ENCODE measurements at regions not wholly inside any gene's neighbourhood (a gene's known extent, or its start where the extent isn't known, plus 50 kb on each side); places are given as distances from the start of the nearest gene placed in this dataset.
"Not testable (repeated sequence)": the region's sequence is repeated elsewhere in the genome, so short reads cannot be mapped to it uniquely, and the experiment has no call there.

DNA sequence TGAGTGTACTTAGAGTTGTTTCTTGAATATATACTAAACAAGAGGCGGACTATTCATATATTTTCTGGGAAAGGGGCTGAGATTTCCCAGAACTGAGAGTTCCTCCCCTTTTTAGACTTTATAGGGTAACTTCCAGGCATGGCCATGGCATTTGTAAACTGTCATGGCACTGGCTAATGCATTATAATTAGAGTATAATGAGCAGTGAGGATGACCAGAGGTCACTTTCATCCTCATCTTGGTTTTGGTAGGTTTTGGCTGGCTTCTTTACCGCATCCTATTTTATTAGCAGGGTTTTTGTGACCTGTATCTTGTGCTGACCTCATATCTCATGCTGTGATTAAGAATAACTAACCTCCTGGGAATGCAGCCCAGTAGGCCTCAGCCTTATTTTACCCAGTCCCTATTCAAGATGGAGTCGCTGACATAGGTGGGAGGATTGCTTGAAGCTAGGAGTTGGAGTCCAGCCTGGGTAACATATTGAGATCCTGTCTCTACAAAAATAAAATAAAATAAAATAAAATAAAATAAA, 91.4 kb downstream of the MOBP start:
- Histone ChIP-seq H3K27ac (ENCODE audit: low read depth in 1 of 3, low read length in 2 of 3) (no peak overlapping the region), H3K36me3 (ENCODE audit: control insufficient read depth in 3 of 3, insufficient read depth in 2 of 3, low read depth in 1 of 3, low read length in 3 of 3) (no peaks in the 10 kb centered on the region), H3K9me3 (ENCODE audit: control insufficient read depth in 2 of 2, insufficient read depth in 1 of 2, low read depth in 1 of 2, low read length in 1 of 2) (no peaks in the 10 kb centered on the region), H3K4me1 (ENCODE audit: control insufficient read depth in 3 of 3, insufficient read depth in 2 of 3, low read depth in 1 of 3, low read length in 2 of 3) (no peaks in the 10 kb centered on the region), H3K4me3 (ENCODE audit: low read depth in 1 of 3, low read length in 3 of 3) (no peak overlapping the region), H3K27me3 (ENCODE audit: control insufficient read depth in 3 of 3, insufficient read depth in 3 of 3, low read length in 3 of 3) (no peaks in the 10 kb centered on the region)
- WGBS, 3 donors, result 88 to 92% (median 91%) methylated on average over 3 of the region's 3 CpGs
- no peak for DNase-seq
- no peak for FAIRE-seq

GRCh38 chr3:39559543-39559942, 92.1 kb downstream of the MOBP start:
- Histone ChIP-seq H3K4me1 (ENCODE audit: control insufficient read depth in 3 of 3, insufficient read depth in 2 of 3, low read depth in 1 of 3, low read length in 2 of 3) (no peaks in the 10 kb centered on the region), H3K36me3 (ENCODE audit: control insufficient read depth in 3 of 3, insufficient read depth in 2 of 3, low read depth in 1 of 3, low read length in 3 of 3) (no peaks in the 10 kb centered on the region), H3K27ac (ENCODE audit: low read depth in 1 of 3, low read length in 2 of 3) (no peak overlapping the region), H3K27me3 (ENCODE audit: control insufficient read depth in 3 of 3, insufficient read depth in 3 of 3, low read length in 3 of 3) (no peaks in the 10 kb centered on the region), H3K4me3 (ENCODE audit: low read depth in 1 of 3, low read length in 3 of 3) (no peak overlapping the region), H3K9me3 (ENCODE audit: control insufficient read depth in 2 of 2, insufficient read depth in 1 of 2, low read depth in 1 of 2, low read length in 1 of 2) (no peaks in the 10 kb centered on the region)
- DNase-seq, result no peak
- FAIRE-seq, result no peak

DNA sequence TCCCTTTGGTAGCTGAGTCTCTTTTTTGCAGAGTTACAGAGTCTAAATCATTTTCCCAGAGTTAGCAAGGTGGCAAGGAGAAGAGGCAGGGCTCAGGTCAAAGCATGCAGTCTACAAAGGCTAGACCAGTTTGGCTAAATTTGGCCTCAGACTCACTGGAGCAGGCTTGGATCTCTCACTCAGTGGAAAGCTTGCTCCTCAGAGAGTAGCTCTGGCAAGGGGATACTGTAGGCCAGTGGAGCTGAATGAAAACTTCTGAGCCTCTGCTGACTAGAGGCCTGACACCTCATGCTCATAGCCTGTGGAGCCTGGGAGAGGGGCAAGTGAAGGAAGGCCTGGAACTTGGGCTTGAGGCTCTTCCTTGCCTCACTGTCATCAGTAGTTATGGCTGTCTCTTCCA, 101.0 kb downstream of the MOBP start:
- no peaks in the 10 kb centered on the region for H3K36me3 ChIP-seq (ENCODE audit: control insufficient read depth in 3 of 3, insufficient read depth in 2 of 3, low read depth in 1 of 3, low read length in 3 of 3)
- no peak for FAIRE-seq

DNA sequence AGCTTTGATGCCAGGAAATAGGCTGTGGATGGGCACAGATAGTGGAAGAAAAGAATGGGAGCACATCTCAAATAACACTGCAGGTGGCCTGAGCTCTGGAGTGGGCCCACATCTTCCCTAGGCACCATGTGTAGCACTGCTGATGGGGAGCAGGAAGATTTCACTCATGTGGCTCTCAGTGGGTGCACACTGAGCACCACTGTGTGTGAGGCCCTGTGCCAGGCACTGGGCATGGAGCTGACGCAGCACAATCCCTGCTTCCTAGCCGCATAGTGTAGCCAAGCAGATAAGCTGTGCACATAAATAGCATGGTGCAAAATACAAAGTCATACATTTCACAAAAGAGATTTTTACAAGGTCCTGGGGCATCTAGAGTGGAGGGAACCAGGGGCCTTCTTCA, 101.6 kb downstream of the MOBP start:
- WGBS, 3 donors, result 65 to 91% (median 77%) methylated on average over 2 of the region's 2 CpGs
- no peaks in the 10 kb centered on the region for H3K36me3 ChIP-seq (ENCODE audit: control insufficient read depth in 3 of 3, insufficient read depth in 2 of 3, low read depth in 1 of 3, low read length in 3 of 3)
- no peak overlapping the region for H3K27ac ChIP-seq (ENCODE audit: low read depth in 1 of 3, low read length in 2 of 3)
- no peak for DNase-seq
- FAIRE-seq, result no peak
- no peak overlapping the region for H3K4me3 ChIP-seq (ENCODE audit: low read depth in 1 of 3, low read length in 3 of 3)
- H3K27me3 ChIP-seq (ENCODE audit: control insufficient read depth in 3 of 3, insufficient read depth in 3 of 3, low read length in 3 of 3), result no peaks in the 10 kb centered on the region
- no peaks in the 10 kb centered on the region for H3K4me1 ChIP-seq (ENCODE audit: control insufficient read depth in 3 of 3, insufficient read depth in 2 of 3, low read depth in 1 of 3, low read length in 2 of 3)
- no peaks in the 10 kb centered on the region for H3K9me3 ChIP-seq (ENCODE audit: control insufficient read depth in 2 of 2, insufficient read depth in 1 of 2, low read depth in 1 of 2, low read length in 1 of 2)

More for the DNA sequence above, 101.0 kb downstream of the MOBP start:
- no peak overlapping the region for H3K4me3 ChIP-seq (ENCODE audit: low read depth in 1 of 3, low read length in 3 of 3)
- H3K4me1 ChIP-seq (ENCODE audit: control insufficient read depth in 3 of 3, insufficient read depth in 2 of 3, low read depth in 1 of 3, low read length in 2 of 3), result no peaks in the 10 kb centered on the region
- no peaks in the 10 kb centered on the region for H3K27me3 ChIP-seq (ENCODE audit: control insufficient read depth in 3 of 3, insufficient read depth in 3 of 3, low read length in 3 of 3)
- no peaks in the 10 kb centered on the region for H3K9me3 ChIP-seq (ENCODE audit: control insufficient read depth in 2 of 2, insufficient read depth in 1 of 2, low read depth in 1 of 2, low read length in 1 of 2)
- no peak overlapping the region for H3K27ac ChIP-seq (ENCODE audit: low read depth in 1 of 3, low read length in 2 of 3)
- no peak for DNase-seq

- no peak for DNase-seq
Observed at GRCh38 chr3:39573392-39573791, 105.9 kb downstream of the MOBP start.

DNA sequence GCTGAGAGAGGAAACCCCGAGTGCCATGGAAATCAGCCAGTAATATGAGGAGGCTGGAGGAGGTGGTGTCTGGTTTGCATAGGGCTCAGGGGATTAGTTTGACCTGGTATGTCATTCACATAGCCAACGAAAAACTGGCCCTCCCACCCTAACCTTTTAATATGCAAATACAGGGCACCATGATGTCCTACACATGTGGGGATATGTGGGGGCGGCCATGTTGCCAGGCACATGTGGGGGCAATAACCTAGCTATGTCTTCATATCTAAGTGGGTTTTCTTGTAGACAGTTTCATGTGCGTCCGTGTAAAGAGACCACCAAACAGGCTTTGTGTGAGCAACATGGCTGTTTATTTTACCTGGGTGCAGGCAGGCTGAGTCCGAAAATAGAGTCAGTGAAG, 110.1 kb downstream of the MOBP start:
- no peaks in the 10 kb centered on the region for H3K9me3 ChIP-seq (ENCODE audit: control insufficient read depth in 2 of 2, insufficient read depth in 1 of 2, low read depth in 1 of 2, low read length in 1 of 2)
- 66 to 69% (median 69%) methylated on average over 6 of the region's 6 CpGs for WGBS, 3 donors
- no peak for FAIRE-seq

More at GRCh38 chr3:39573392-39573791, 105.9 kb downstream of the MOBP start:
- FAIRE-seq, result no peak
- Histone ChIP-seq H3K27ac (ENCODE audit: low read depth in 1 of 3, low read length in 2 of 3) (no peak overlapping the region), H3K9me3 (ENCODE audit: control insufficient read depth in 2 of 2, insufficient read depth in 1 of 2, low read depth in 1 of 2, low read length in 1 of 2) (no peaks in the 10 kb centered on the region), H3K27me3 (ENCODE audit: control insufficient read depth in 3 of 3, insufficient read depth in 3 of 3, low read length in 3 of 3) (no peaks in the 10 kb centered on the region), H3K4me1 (ENCODE audit: control insufficient read depth in 3 of 3, insufficient read depth in 2 of 3, low read depth in 1 of 3, low read length in 2 of 3) (no peaks in the 10 kb centered on the region), H3K36me3 (ENCODE audit: control insufficient read depth in 3 of 3, insufficient read depth in 2 of 3, low read depth in 1 of 3, low read length in 3 of 3) (no peaks in the 10 kb centered on the region), H3K4me3 (ENCODE audit: low read depth in 1 of 3, low read length in 3 of 3) (no peak overlapping the region)
- 72 to 90% (median 74%) methylated on average over 9 of the region's 9 CpGs for WGBS, 3 donors

GRCh38 chr3:39586215-39586614, 118.7 kb downstream of the MOBP start:
- FAIRE-seq; DNase-seq; H3K9me3 ChIP-seq (ENCODE audit: control insufficient read depth in 2 of 2, insufficient read depth in 1 of 2, low read depth in 1 of 2, low read length in 1 of 2); H3K27me3 ChIP-seq (ENCODE audit: control insufficient read depth in 3 of 3, insufficient read depth in 3 of 3, low read length in 3 of 3); H3K4me1 ChIP-seq (ENCODE audit: control insufficient read depth in 3 of 3, insufficient read depth in 2 of 3, low read depth in 1 of 3, low read length in 2 of 3); H3K4me3 ChIP-seq (ENCODE audit: low read depth in 1 of 3, low read length in 3 of 3); H3K36me3 ChIP-seq (ENCODE audit: control insufficient read depth in 3 of 3, insufficient read depth in 2 of 3, low read depth in 1 of 3, low read length in 3 of 3); H3K27ac ChIP-seq (ENCODE audit: low read depth in 1 of 3, low read length in 2 of 3): not testable (repeated sequence)
- WGBS, 3 donors, result 82 to 92% (median 86%) methylated on average over 2 of the region's 4 CpGs

More for the DNA sequence above, 110.1 kb downstream of the MOBP start:
- H3K4me3 ChIP-seq (ENCODE audit: low read depth in 1 of 3, low read length in 3 of 3), result no peak overlapping the region
- no peaks in the 10 kb centered on the region for H3K27me3 ChIP-seq (ENCODE audit: control insufficient read depth in 3 of 3, insufficient read depth in 3 of 3, low read length in 3 of 3)
- H3K4me1 ChIP-seq (ENCODE audit: control insufficient read depth in 3 of 3, insufficient read depth in 2 of 3, low read depth in 1 of 3, low read length in 2 of 3), result no peaks in the 10 kb centered on the region
- no peak overlapping the region for H3K27ac ChIP-seq (ENCODE audit: low read depth in 1 of 3, low read length in 2 of 3)
- DNase-seq, result no peak
- no peaks in the 10 kb centered on the region for H3K36me3 ChIP-seq (ENCODE audit: control insufficient read depth in 3 of 3, insufficient read depth in 2 of 3, low read depth in 1 of 3, low read length in 3 of 3)

- H3K27ac ChIP-seq (ENCODE audit: low read depth in 1 of 3, low read length in 2 of 3), result no peak overlapping the region
- no peak overlapping the region for H3K4me3 ChIP-seq (ENCODE audit: low read depth in 1 of 3, low read length in 3 of 3)
- 77 to 90% (median 81%) methylated on average over 1 of the region's 1 CpG for WGBS, 3 donors
- DNase-seq, result no peak
- no peaks in the 10 kb centered on the region for H3K36me3 ChIP-seq (ENCODE audit: control insufficient read depth in 3 of 3, insufficient read depth in 2 of 3, low read depth in 1 of 3, low read length in 3 of 3)
- H3K27me3 ChIP-seq (ENCODE audit: control insufficient read depth in 3 of 3, insufficient read depth in 3 of 3, low read length in 3 of 3), result no peaks in the 10 kb centered on the region
- no peaks in the 10 kb centered on the region for H3K4me1 ChIP-seq (ENCODE audit: control insufficient read depth in 3 of 3, insufficient read depth in 2 of 3, low read depth in 1 of 3, low read length in 2 of 3)
- FAIRE-seq, result no peak
- H3K9me3 ChIP-seq (ENCODE audit: control insufficient read depth in 2 of 2, insufficient read depth in 1 of 2, low read depth in 1 of 2, low read length in 1 of 2), result no peaks in the 10 kb centered on the region
Observed at GRCh38 chr3:39587113-39587512, 119.6 kb downstream of the MOBP start.

- H3K36me3 ChIP-seq (ENCODE audit: control insufficient read depth in 3 of 3, insufficient read depth in 2 of 3, low read depth in 1 of 3, low read length in 3 of 3), result no peaks in the 10 kb centered on the region
- H3K4me1 ChIP-seq (ENCODE audit: control insufficient read depth in 3 of 3, insufficient read depth in 2 of 3, low read depth in 1 of 3, low read length in 2 of 3), result no peaks in the 10 kb centered on the region
- DNase-seq (no peak), FAIRE-seq (no peak)
- H3K4me3 ChIP-seq (ENCODE audit: low read depth in 1 of 3, low read length in 3 of 3), result no peak overlapping the region
- WGBS, 3 donors, result 79 to 88% (median 81%) methylated on average over 3 of the region's 3 CpGs
- no peaks in the 10 kb centered on the region for H3K9me3 ChIP-seq (ENCODE audit: control insufficient read depth in 2 of 2, insufficient read depth in 1 of 2, low read depth in 1 of 2, low read length in 1 of 2)
- H3K27ac ChIP-seq (ENCODE audit: low read depth in 1 of 3, low read length in 2 of 3), result no peak overlapping the region
- H3K27me3 ChIP-seq (ENCODE audit: control insufficient read depth in 3 of 3, insufficient read depth in 3 of 3, low read length in 3 of 3), result no peaks in the 10 kb centered on the region
Observed at GRCh38 chr3:39590806-39591205, 123.3 kb downstream of the MOBP start.
